ENCODE measurements at regions not wholly inside any gene's neighbourhood (a gene's known extent, or its start where the extent isn't known, plus 50 kb on each side); places are given as distances from the start of the nearest gene placed in this dataset.

DNA sequence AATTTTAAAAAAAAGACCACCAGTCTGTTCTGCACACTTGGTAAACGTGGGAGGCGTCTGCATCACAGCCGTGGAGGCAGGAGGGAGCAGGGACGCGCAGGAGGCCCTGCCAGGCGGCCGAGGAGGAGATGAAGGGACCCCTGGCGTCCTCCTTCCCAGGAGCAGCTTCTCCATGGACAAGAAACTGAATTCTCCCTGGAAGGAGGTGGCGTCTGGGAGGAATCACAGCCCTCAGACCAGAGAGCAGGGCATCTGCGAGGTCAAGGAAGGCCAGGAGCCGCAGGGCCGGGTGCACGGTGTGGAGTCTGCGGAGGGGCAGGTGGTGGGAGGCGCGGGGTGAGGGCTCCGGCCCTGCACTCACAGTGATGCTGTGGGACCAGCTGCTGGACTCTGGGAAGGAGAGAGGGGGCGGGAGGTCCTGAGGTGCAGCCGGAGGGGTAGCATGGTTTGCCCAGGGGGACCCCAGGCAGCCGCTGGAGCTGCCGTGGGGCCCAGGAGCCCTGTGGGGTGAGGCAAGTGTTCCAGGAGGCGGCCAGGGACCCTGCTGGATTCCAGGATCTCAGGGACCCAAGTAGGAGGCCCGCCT, 73.5 kb upstream of the GALNT9 start:
- H3K9me3 ChIP-seq (replicated peaks), result no peaks in the 10 kb centered on the region
- TF ChIP-seq, protein P1, sequence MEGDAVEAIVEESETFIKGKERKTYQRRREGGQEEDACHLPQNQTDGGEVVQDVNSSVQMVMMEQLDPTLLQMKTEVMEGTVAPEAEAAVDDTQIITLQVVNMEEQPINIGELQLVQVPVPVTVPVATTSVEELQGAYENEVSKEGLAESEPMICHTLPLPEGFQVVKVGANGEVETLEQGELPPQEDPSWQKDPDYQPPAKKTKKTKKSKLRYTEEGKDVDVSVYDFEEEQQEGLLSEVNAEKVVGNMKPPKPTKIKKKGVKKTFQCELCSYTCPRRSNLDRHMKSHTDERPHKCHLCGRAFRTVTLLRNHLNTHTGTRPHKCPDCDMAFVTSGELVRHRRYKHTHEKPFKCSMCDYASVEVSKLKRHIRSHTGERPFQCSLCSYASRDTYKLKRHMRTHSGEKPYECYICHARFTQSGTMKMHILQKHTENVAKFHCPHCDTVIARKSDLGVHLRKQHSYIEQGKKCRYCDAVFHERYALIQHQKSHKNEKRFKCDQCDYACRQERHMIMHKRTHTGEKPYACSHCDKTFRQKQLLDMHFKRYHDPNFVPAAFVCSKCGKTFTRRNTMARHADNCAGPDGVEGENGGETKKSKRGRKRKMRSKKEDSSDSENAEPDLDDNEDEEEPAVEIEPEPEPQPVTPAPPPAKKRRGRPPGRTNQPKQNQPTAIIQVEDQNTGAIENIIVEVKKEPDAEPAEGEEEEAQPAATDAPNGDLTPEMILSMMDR (IDR thresholded peaks at IDR 0.05; ENCODE audit: borderline replicate concordance), result no peak
- no peak overlapping the region for H3K4me3 ChIP-seq
- intact Hi-C loops (cut with micrococcal nuclease), result no loop called here
- peak; percentile 2 for DNase-seq
- H3K36me3 ChIP-seq, result no peaks in the 10 kb centered on the region
- peaks cover 96% of the 10 kb centered on the region for H3K27me3 ChIP-seq (ENCODE audit: low read depth)
- no peaks in the 10 kb centered on the region for H3K4me1 ChIP-seq
- no peak overlapping the region for H3K27ac ChIP-seq (replicated peaks)

DNA sequence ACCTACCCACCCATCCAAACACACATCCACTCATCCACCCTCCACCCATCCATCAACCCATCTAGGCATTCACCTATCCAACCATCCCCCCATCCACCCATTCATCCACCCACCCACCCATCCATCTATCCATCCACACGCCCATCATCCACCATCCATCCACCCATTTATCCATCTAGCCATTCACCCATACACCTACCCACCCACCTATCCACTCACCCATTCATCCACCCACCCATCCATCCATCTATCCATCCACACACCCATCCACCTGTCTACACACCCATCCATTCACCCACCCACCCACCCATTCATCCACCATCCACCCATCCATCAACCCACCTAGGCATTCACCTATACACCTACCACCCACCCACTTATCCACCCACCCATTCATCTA, 72.6 kb upstream of the GALNT9 start:
- no peak for DNase-seq
- intact Hi-C loops (cut with micrococcal nuclease), result no loop called here

DNA sequence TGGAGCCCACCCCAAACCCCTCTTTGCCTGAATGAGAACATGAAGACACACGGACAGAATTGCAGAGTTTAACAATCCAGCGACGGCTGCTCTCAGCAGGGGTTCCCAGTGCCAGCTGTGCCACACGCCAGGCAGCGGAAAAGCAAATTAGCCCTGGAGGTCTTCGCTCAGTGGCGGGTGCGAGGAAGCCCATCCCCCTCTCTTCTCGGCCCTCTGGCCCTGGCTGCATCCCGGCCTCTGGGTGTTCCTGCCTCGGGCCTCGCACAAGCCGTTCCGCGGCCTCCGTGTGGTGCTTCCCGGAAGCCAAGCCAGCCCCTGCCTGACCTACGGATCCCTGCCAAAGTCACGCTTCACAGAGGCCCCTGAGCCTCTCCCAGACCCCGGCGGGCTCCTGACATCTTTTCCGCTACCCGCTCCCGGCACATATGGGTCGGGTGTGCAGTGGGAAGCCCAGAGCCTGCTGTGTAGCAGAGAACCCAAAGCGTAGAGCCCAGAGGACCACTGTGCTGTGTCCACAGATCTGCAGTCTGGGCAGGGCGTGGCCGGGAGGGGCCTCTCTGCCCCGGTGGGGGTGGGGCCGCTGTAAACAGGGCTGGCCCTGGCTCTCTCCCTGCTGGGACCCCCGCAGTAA, 70.7 kb upstream of the GALNT9 start:
- peak; percentile 7 for DNase-seq
- Histone ChIP-seq H3K4me3 (no peak overlapping the region), H3K27ac (replicated peaks) (no peak overlapping the region), H3K4me1 (no peaks in the 10 kb centered on the region), H3K36me3 (no peaks in the 10 kb centered on the region), H3K9me3 (replicated peaks) (no peaks in the 10 kb centered on the region), H3K27me3 (ENCODE audit: low read depth) (peaks cover 96% of the 10 kb centered on the region)
- intact Hi-C loops (cut with micrococcal nuclease), result no loop called here
- TF ChIP-seq, protein P1 (IDR thresholded peaks at IDR 0.05; ENCODE audit: borderline replicate concordance), result no peak

More for the DNA sequence above, 72.6 kb upstream of the GALNT9 start:
- H3K4me3 ChIP-seq, result no peak overlapping the region
- H3K9me3 ChIP-seq (replicated peaks), result no peaks in the 10 kb centered on the region
- no peaks in the 10 kb centered on the region for H3K36me3 ChIP-seq
- TF ChIP-seq, protein P1 (IDR thresholded peaks at IDR 0.05; ENCODE audit: borderline replicate concordance), result no peak
- peaks cover 96% of the 10 kb centered on the region for H3K27me3 ChIP-seq (ENCODE audit: low read depth)
- no peaks in the 10 kb centered on the region for H3K4me1 ChIP-seq
- H3K27ac ChIP-seq (replicated peaks), result no peak overlapping the region

DNA sequence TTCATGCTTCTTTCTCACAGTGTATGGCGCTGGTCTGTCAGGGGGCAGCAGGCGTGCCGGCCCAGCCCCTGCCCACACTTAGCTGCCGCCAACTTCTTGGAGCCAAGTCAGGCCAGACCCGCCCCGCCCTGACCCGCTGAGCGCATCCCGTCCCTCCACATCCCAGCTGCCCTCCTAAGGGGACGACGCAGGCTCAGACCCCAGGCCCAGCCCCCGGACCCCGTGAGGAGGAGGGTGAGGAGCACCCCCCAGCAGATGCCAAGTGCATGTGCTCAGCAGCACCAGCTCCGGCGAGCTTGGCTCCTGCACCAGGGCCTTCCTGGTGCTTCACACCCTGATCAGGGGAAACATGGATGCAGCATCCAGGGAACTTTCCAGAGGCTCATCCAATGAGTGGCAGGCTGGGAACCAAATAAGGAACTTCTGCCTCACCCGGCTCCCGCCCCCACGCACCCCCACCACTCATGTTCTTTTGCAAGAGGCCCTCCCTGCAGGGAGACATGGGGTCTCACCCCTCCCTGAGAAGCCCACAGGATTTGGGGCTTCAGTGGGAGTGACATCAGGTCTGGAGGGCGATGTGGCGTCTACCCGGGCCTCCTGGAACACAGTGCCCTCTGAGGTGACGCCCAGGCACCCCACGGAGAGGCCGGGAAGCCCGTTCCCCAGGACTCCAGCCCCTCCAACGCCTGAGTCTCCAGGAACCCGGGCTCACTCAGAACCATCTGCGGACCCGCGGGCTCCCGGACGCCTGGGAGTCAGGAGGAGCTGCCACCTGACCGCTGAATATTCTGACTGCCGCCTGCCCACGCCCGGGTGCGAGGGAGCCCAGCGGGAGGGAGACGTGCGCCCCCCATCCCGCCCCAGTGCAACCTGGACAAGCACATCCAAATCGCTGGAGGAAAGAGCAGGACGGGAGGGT, 70.0 kb upstream of the GALNT9 start:
- DNase-seq, result peak; percentile 9
- Histone ChIP-seq H3K9me3 (replicated peaks) (no peaks in the 10 kb centered on the region), H3K27ac (replicated peaks) (no peak overlapping the region), H3K4me3 (no peak overlapping the region), H3K4me1 (no peaks in the 10 kb centered on the region), H3K36me3 (no peaks in the 10 kb centered on the region), H3K27me3 (ENCODE audit: low read depth) (peaks cover 91% of the 10 kb centered on the region)
- TF ChIP-seq, protein P1 (IDR thresholded peaks at IDR 0.05; ENCODE audit: borderline replicate concordance), result no peak
- intact Hi-C loops (cut with micrococcal nuclease), result no loop called here

DNA sequence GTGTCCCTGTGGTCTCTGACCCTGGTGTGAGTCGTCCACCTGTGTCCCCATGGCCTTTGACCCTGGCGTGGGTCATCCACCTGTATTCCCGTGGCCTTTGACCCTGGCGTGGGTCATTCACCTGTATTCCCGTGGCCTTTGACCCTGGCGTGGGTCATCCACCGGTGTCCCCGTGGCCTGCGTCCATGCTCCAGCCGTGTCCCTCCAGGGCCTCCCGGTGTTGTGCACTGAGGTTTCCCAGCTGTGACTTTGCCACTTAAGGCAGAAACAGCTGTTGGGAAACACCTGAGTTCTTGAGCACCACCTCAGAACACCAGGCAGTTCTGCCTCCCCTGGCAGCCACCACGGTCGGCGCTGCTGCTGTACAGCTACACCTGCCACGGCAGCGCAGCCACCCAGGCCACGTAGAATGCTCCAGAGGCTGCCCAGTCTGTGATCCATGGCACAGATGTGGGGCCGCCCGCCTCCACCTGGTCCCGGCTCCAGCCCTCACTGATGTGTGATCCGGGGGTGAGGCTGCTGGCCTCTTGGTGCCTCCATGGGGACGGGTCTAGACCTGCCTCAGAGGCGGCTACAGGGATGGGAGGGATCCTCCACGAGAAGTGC, 69.1 kb upstream of the GALNT9 start:
- H3K36me3 ChIP-seq, result no peaks in the 10 kb centered on the region
- H3K27me3 ChIP-seq (ENCODE audit: low read depth), result peaks cover 90% of the 10 kb centered on the region
- DNase-seq, result peak; percentile 11
- H3K4me1 ChIP-seq, result no peaks in the 10 kb centered on the region
- no peak overlapping the region for H3K27ac ChIP-seq (replicated peaks)
- intact Hi-C loops (cut with micrococcal nuclease), result no loop called here
- TF ChIP-seq, protein P1 (IDR thresholded peaks at IDR 0.05; ENCODE audit: borderline replicate concordance), result no peak
- H3K4me3 ChIP-seq, result no peak overlapping the region
- no peaks in the 10 kb centered on the region for H3K9me3 ChIP-seq (replicated peaks)
